ENCODE measurements at regions not wholly inside any gene's neighbourhood (a gene's known extent, or its start where the extent isn't known, plus 50 kb on each side); places are given as distances from the start of the nearest gene placed in this dataset.
A peak's percentile ranks its signal among the peaks of the same experiment; 100 is the strongest.
"Not testable (repeated sequence)": the region's sequence is repeated elsewhere in the genome, so short reads cannot be mapped to it uniquely, and the experiment has no call there.

- Histone ChIP-seq H3K27ac (no peak overlapping the region), H3K27me3 (replicated peaks; ENCODE audit: insufficient read depth) (no peaks in the 10 kb centered on the region), H3K9me3 (no peaks in the 10 kb centered on the region), H3K4me1 (replicated peaks) (no peaks in the 10 kb centered on the region), H3K36me3 (no peaks in the 10 kb centered on the region), H3K4me3 (no peak overlapping the region)
- 74% methylated on average over 4 of the region's 4 CpGs for WGBS
- TF ChIP-seq CTCF (IDR thresholded peaks at IDR 0.05) (no peak), POLR2AphosphoS5 (IDR thresholded peaks at IDR 0.05) (no peak), POLR2A (IDR thresholded peaks at IDR 0.05) (no peak)
- no peak for DNase-seq (ENCODE audit: low spot score)
- intact Hi-C loops (cut with DNase I) = no loop called here
Measured at GRCh38 chr13:33662392-33662791, 155.6 kb upstream of the RFC3 start.

- WGBS = 84% methylated on average over 4 of the region's 4 CpGs
- Histone ChIP-seq H3K4me3 (no peak overlapping the region), H3K9me3 (no peaks in the 10 kb centered on the region), H3K27me3 (replicated peaks; ENCODE audit: insufficient read depth) (no peaks in the 10 kb centered on the region), H3K4me1 (replicated peaks) (no peaks in the 10 kb centered on the region), H3K36me3 (no peaks in the 10 kb centered on the region), H3K27ac (no peak overlapping the region)
- intact Hi-C loops (cut with DNase I) = no loop called here
- DNase-seq (ENCODE audit: low spot score) = no peak
- TF ChIP-seq POLR2A (IDR thresholded peaks at IDR 0.05) = no peak
- TF ChIP-seq POLR2AphosphoS5 (IDR thresholded peaks at IDR 0.05) = no peak
- TF ChIP-seq CTCF (IDR thresholded peaks at IDR 0.05) = no peak
Measured at GRCh38 chr13:33665626-33666175, 152.2 kb upstream of the RFC3 start.

- intact Hi-C loops (cut with DNase I) = no loop called here
- Histone ChIP-seq H3K27ac (no peak overlapping the region), H3K27me3 (replicated peaks; ENCODE audit: insufficient read depth) (no peaks in the 10 kb centered on the region), H3K36me3 (no peaks in the 10 kb centered on the region), H3K4me1 (replicated peaks) (no peaks in the 10 kb centered on the region), H3K4me3 (no peak overlapping the region), H3K9me3 (no peaks in the 10 kb centered on the region)
- TF ChIP-seq CTCF (IDR thresholded peaks at IDR 0.05) (no peak), POLR2AphosphoS5 (IDR thresholded peaks at IDR 0.05) (no peak), POLR2A (IDR thresholded peaks at IDR 0.05) (no peak)
- no peak for DNase-seq (ENCODE audit: low spot score)
Measured at GRCh38 chr13:33671560-33671959, 146.4 kb upstream of the RFC3 start.

GRCh38 chr13:33672022-33672421 lies 145.9 kb upstream of the RFC3 start:
- H3K4me1 ChIP-seq (replicated peaks); H3K36me3 ChIP-seq; H3K9me3 ChIP-seq; intact Hi-C loops (cut with DNase I); DNase-seq (ENCODE audit: low spot score); H3K27me3 ChIP-seq (replicated peaks; ENCODE audit: insufficient read depth); H3K27ac ChIP-seq; H3K4me3 ChIP-seq: not testable (repeated sequence)

GRCh38 chr13:33676045-33676989 lies 141.6 kb upstream of the RFC3 start:
- Histone ChIP-seq H3K4me3 (peak overlapping the region; percentile 25 to 38), H3K9me3 (no peaks in the 10 kb centered on the region), H3K4me1 (replicated peaks) (no peaks in the 10 kb centered on the region), H3K27me3 (replicated peaks; ENCODE audit: insufficient read depth) (no peaks in the 10 kb centered on the region), H3K36me3 (no peaks in the 10 kb centered on the region), H3K27ac (peak overlapping the region; percentile 2)
- 13% methylated on average over 13 of the region's 13 CpGs for WGBS
- TF ChIP-seq POLR2AphosphoS5 (IDR thresholded peaks at IDR 0.05) = peak; percentile 66
- no peak for TF ChIP-seq CTCF (IDR thresholded peaks at IDR 0.05)
- intact Hi-C loops (cut with DNase I) = no loop called here
- peak; percentile 65 for DNase-seq (ENCODE audit: low spot score)
